Left forelimb (tissue), 1 donor: ENCODE measurements at regions not wholly inside any gene's neighbourhood (a gene's known extent, or its start where the extent isn't known, plus 50 kb on each side); places are given as distances from the start of the nearest gene placed in this dataset.

ENCODE experiments used
- DNase-seq: peaks from one replicate; pipeline ENCODE4 v3.0.0-alpha.2; 2018; ENCODE audit warnings: low spot score

DNA sequence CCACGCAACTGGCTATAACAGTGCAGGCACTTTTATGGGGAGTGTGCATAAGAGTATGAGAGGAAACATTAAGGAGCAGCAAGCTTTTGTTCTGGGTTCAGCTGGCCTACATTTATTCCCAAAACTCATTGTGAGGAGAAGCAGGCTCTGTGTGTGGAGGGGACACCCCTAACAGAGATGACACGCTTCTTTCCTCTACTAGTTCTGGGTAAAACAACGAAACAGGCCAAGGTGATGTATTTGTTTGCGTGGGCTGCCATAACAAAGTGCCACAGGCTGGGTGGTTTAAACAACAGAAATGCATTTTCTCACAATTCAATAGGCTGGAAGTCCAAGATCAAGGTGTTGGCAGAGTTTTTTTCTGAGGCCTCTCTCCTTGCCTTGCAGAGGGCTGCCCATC is 488.6 kb downstream of the MID1IP1 start:
- no peak for DNase-seq

DNA sequence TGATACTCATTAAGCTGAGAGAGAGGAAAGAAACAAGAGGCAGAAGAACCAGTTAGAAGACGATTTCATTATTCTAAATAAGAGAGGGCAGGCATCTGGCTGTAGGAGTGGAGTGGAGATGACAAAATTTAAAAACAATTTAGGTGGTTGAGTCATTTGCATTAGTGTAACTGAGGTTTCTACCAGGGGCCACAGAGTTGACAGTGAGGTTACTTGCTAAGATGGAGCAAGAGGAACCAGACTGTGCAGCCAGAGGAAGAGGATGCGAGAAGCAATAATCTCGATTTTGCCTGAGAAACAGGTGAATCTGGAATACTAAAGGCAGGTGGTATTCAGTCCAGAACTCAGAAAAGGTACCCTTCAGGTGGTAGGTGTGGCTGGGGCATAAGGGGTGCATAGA is 491.9 kb downstream of the MID1IP1 start:
- no peak for DNase-seq

DNA sequence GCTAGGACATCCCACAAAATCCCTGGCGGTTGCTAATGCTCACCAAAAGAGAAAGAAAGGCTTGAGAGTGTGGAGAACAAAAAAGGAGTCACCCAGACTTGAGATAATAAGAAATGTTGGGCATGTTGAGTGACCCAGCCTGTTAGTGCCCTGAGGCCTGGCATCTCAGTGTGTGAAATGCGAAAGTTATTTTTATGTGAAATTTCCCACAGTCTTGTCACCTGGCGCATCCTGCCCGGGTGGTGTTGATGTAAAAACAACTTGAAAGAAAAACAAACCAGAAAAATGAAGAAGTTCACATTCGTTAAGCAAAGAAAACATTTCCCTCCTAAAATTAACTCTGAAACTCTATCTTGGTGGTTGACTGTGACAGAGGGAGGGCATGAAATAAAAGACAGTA is 495.2 kb downstream of the MID1IP1 start:
- no peak for DNase-seq

DNA sequence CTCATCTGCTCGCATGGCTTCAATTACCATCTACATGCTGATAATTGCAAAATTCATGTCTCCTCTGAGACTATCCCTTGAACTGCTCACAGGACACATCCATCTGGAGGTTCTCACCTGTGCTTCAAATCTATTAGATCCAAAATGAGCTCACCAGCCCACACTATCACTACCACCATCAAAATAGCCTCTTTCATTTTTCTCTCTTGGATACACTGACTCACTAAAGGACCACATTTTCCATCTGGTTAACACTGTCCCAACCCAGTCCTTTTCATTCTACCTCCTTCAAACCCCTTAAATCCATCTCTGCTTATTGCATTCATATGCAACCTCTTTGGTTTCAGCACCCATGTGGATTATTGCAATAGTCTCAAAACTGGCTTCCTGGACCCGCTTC is 497.6 kb downstream of the MID1IP1 start:
- no peak for DNase-seq

DNA sequence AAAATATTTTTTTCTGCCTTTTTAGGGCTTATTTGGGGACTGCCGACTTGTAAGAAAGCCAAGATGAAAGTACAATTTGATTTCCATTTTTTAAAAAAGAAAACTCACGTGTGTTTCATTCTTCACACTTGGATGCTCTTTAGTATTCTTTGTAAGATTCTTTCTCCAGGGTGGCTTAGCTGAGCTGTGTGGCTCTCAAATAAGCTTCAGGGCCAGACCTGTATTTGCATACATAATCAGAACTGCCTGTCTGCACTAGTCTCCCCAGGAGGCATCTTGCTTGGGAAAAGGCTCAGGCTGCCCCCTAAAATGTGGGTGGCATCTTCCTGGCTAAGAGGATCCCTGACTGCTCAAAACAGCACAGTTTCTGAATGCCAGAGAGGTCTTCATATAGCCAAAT is 498.4 kb downstream of the MID1IP1 start:
- DNase-seq = no peak

DNA sequence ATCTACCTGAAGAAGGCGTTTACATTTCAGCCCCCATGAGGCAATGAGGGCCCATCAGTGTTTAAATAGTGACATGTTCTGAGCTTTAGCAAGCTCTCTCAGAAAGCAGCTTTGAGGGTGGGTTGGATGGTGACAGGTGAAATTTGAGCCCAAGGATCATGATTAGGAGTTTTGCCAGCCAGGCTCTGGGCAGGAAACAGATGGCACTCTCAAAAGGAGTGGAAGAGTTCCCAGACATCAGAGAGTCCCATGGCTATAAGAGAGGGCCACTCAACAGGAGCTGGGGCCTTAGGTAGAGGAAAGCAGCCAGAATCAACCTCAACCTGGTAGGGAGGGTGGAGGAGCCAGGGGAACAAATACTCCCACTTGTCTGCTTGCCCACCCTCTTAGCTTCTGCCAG is 499.8 kb downstream of the MID1IP1 start:
- no peak for DNase-seq

DNA sequence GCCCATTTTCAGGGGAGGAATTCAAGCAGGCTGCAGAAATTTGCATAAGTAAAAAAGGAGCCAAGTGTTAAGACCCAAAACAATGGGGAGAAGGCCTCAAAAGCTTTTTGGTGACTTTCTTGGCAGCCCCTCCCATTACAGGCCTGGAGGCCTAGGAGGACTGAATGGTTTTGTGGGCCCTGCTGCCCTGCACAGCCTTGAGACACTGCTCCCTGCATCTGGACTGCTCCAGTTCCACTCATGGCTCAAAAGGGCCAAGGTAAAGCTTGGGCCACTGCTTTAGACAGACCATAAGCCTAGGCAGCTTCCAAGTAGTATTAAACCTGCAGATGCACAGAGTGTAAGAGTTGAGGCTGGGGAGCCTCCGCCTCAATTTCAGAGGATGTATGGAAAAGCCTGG is 501.6 kb downstream of the MID1IP1 start:
- DNase-seq = no peak

DNA sequence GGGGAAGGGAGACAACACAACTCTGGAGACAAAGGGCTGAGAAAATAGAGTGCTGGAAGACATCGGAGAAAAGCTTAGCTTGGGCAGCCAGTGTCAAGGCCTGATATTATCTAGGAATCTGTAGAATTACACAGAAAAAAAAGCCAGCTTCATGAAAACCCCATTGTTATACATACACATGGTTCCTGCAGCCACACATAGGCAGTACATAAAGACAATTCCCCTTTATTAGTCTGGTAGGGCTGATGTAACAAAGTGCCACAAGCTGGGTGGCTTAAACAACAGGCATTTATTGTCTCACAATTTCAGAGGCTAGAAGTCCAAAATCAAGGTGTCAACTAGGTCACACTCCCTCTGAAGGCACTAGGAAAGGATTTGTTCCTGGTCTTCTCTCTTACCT is 503.5 kb downstream of the MID1IP1 start:
- no peak for DNase-seq

DNA sequence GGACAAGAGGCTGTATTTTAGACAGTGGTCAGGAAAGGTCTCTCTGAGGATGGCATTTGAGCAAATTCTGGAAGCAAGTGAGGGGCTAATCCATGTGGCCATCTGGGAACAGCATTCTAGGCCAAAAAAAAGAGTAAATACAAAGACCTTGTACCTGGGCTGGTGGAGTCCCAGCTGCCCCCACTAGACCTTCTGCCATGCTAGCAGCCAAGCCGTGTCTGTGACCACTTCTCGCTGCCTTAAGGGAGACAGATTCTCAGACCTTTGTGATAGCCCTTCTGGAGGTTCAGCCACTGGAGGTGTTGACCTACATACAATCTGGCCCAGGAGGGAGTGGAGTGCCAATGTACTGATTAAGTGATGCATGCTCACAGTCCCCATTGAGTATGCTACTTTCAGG is 506.2 kb downstream of the MID1IP1 start:
- no peak for DNase-seq

DNA sequence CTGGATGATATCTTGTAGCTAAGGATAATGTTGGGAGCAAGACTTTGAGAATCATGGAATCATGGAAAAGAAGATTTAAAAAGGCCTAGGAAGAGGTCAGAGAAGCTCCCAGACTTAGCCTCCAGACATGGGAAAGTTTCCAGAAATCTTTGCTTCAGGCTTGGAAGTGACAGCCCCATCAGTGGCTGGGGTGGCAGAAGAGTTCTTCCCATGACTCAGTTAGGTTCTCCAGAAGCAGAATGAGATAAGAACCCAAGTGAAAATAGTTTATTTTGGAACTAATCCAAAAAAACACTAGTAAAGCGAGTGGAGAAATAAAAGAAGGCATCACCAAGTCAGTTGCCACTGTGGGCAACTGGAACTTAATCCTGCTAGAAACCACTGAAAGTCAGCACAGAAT is 506.9 kb downstream of the MID1IP1 start:
- DNase-seq = no peak

DNA sequence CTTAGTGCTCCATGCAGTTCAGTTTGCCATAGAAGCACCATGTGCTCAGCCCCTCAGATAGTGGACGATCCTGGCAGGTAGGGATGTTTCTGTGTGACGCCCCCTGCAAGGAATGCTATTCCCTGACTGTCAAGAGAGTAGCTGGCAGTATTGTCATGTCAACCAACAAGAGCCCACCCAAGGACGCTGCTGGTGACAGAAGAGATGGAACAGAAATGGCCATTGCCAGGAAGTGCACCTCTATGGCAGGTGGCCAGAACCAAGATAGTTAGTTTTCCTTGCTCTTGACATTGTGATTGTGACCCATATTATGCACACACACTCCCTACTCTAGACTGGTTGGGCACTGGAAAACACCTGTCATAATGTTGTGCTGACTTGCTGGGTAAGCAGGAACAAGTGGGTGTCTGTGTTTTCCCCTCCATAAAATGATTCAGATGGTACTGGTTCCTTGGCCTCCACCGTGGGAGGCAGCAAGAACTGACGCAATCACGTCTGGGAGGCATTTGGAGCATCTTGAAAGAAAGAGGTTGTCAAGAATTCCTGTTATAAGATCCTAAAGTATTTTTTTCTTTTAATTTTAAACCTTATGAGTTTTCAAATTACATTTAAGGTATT is 507.9 kb downstream of the MID1IP1 start:
- DNase-seq = no peak

DNA sequence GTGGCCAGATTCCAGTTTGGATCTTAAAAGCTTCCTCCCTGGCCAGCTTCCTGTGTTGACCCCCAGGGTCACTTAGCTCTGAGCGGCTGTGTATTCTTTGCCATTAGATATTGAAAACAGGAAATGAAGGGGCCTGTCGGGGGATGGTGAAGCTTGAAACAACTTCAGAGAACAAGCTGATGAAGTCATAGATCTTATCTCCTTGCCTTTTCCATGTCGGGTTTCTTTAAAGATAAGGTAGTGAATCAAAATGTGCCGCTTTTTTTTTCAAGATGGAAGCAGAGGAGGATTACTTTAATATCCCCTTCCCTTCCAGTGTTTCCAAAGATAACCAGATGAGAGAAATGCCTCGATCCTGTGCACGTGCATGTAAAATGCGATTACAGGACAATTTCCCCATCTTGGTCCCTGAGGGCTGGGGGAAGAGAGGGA is 508.5 kb downstream of the MID1IP1 start:
- DNase-seq = no peak

DNA sequence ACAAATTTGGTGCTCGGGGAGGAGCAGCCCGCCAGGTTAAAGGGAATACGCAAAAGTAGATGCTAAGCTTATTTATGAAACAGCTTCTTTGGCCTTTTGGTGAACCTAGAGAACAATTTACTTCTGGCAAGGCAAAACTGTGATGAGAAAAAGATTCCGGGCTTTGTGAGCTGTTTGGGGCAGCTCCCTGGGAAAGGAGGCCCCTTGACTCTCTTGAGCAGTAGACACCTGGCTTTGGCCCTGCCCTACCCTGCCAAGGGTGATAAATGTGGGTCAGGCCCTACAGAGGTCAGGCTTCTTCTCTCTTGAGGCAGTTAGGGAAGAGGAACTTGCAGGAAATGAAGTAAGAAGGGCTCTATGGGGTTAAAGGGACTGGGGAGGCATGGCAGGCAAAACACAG is 509.6 kb downstream of the MID1IP1 start:
- no peak for DNase-seq

DNA sequence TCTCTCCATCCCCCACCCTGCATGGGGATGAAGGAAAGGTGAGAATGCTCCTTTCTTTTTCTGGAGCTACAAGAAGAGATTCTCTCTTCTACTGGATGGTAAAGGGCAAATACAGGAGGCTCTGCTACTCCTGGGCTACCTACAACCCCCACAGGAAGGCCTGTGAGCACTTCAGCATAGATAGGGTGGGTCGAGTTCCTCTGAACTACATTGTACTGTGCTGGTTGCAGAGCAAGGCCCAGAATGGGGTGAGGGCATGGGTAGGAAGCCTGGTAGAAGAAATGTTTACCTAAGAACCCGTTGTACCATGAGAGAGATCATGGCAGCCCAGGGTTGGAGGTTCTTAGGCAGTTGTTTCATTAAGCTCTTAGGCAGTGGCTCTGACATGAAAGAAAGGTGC is 510.4 kb downstream of the MID1IP1 start:
- no peak for DNase-seq

DNA sequence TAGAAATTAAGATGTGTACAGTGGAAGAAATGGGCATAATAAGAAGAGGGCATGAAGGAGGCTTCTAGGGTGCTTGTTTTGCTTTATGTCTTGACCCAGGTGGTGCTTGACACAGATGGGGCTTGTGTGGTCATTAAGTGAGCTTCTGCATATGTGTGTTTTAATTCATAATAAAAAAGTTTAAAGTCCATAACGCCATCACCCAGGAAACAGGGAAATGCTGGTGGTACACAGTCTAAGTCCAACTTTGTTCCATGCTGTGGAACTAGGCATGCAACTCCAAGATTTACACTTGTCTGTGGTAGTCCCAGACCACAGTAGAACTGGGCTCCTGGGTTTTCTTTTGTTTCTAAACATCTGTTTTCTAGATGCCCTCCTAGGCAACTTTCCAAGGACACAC is 511.9 kb downstream of the MID1IP1 start:
- no peak for DNase-seq

DNA sequence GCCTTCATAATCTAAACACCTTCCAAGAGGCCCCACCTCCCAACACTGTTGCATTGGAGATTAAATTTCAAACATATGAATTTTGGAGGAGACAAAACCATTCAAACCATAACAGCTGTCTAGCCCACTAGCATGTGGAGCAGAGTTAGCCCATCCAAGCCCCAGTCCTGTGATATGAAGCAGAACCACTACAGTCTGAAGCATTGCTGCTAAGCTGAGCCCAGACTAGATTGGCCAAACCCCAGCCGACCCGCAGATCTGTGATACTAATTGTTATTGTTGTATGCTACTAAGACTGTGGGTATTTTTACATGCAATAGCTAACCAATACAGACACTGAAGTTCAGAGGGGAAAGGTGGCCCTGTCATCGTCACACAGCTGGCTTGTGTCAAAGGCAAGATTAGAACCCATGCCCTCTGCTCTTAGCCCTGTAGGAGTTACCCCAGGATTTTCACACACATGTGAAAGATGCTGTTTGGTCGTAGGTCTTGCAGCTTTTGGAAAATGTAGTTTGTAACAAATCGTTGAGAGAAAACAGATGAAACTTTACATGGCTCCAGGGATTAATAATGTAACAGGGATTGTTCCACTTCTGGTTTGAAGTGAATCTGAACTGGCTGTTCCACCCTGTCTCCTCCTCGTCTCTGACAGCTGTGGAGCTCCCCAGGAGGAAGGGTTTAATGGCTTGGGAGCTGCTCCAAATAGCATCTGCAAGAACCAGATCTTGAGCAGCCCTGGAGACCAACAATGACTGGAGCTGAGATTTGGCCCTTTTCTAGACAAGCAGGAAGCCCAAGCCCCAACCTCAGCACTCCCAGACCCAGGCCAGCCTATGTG is 517.5 kb downstream of the MID1IP1 start:
- DNase-seq = no peak

DNA sequence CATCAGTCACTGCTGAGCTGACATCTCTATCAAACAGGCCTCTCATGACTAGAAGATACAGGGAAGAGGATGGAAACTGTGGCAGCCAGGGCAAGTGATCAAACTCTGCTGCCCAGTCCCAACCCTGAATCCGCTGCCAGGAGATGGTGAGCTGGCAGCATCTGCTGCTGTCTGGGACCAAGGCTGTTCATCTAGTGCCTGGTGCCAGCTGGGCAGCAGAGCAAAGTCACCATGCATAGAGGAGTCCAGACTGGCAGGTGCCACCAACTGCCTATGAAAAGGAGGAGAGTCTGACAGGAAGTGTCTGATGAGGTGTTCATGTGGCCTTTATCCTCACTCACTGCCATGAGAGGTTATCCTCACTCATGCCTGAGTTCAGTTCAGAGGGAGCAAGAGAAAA is 518.9 kb downstream of the MID1IP1 start:
- DNase-seq = no peak

DNA sequence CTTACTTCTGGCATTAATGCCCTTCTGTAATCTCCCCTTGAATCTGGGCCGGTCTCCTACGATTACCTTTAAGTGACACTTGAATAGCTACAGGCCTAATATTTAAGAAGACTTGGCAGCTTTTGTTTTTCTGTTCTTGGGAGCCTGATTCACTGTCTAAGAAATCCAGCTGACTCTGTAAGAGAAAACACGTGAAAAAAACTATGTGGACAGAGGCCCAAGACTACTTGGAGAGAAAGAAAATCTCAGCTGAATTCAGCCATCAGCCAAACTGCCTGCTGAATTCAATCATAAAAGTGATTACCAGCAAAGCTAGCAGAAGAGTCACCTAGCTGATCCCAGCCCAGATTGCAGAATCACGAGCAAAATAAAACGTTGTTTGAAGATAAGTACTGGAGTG is 521.2 kb downstream of the MID1IP1 start:
- DNase-seq = no peak

DNA sequence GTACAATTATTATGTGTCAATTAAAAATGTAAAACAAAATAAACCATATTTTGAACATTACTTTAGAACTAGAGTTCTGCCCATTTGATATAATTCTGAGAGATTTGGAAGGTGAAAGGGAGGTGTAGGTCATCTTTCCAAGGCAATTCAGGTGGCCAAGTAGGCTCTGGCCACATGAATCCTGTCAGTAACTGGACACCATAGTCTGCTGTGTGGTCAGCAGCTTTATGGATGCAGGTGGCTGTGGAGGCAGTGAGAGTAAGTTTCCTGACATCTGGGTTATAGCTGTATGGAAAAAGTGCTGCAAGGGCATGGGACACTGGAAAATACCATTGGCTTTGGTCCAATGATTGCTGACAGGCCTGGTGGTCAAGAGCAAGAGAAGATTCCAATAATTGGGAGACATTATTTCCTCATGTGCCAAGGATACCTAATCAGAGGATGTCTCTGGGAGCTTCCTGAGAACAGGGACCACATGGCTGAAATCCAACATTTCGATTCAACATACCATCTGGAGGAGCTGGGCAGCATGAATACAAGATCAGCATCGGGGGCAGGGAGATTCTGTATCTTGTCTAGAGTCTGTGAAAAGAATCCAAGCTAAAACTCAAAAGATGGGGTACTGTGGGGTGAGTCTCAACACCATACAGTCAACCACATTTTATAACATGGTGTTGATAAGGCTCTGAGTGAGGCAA is 523.1 kb downstream of the MID1IP1 start:
- no peak for DNase-seq

DNA sequence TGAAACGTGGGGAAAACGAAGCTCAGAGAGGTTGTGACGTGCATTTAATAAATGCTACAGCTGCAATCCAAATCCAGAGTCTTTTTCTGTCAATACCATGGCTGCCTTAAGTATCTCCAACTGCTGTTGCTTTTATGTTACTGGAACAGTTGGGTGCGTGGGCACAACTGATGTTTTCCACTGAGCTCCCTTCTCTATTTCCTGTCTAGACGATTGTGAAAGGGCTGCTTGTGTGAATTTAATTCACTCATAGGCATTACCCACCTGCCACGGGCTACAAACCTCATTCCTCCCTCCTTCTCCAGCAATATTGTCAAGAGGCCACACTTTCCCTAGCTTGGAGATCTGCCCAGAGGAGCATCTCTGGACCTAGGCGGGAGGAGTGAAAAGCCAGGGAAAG is 526.0 kb downstream of the MID1IP1 start:
- DNase-seq = no peak

DNA sequence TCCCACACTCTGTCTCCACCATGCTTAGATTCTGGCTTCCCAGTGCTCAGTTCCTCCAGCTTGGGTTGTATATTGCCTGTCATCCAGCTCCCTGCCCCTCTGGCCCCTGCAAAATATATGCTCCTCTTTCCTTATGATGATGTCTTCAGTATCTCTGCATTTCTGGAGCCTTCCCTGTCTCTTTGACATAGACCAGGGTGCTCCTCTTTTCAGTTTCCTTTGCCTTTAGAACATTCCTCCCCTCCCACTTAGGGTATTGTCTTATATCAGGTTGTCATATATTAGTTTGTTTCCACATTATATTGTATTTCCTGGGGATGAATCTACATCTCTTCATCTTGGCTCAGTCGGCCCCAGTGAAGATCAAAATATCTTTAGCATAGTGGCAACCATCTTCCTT is 526.4 kb downstream of the MID1IP1 start:
- no peak for DNase-seq

DNA sequence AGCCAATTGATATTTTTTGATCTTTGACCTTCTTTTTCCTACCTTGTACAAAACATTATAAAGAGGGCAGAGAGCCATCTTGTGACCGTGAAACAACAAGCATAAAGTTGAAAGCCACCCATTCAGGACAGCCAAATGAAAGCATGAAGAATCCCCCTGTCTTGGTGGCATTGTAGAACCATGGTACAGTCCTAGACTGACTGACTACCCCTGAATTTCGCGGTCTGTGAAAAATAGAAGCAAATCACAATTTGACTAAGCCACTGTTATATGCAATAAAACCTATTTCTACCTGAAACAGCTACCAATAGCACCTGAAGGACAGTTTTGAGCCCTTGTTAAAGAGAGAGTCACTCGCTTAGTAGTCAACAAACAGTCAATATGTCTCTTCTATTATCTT is 527.4 kb downstream of the MID1IP1 start:
- DNase-seq = no peak

DNA sequence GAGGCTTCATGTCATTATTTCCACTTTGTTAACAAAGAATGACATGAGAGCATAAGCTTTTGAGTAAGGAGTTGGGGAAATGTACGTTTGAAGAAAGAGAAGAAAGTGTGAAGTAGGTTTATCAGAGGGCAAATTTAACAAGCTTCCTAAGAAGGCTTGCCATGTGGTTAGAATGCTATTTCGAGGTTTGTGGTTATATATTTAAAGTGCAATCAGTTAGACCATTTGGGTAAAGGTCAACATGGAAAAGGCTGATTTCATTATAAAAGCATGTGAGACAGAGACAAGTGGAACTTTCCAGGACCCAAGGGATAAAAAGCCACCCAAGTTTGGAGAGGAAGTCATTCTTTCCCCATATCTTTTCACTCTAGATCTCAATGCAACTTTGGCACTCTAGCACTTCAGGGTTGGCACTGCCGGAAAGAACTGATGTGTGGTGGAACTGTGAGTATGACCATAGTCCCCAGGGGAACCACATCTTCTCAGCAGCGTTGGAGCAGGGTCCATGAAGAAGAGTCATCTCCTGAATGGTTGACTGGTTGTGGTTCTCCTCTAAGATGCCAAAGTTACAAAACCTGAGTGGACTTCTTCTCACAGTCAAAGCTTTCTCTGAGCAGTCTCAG is 529.9 kb downstream of the MID1IP1 start:
- no peak for DNase-seq
